ES-I3 (cell line): ENCODE measurements at regions not wholly inside any gene's neighbourhood (a gene's known extent, or its start where the extent isn't known, plus 50 kb on each side); places are given as distances from the start of the nearest gene placed in this dataset.

Experiments used
- H3K36me3 ChIP-seq: 2 replicates; pipeline ENCODE4 v1.6.1; 2013; ENCODE audit warnings: mild to moderate bottlenecking, low read length, control low read depth, moderate library complexity; ENCODE audit not compliant: insufficient read depth
- H3K4me1 ChIP-seq: 2 replicates; pipeline ENCODE4 v1.6.1; 2013; ENCODE audit warnings: mild to moderate bottlenecking, control low read depth, low read length; ENCODE audit not compliant: insufficient read depth
- H3K9ac ChIP-seq: 2 replicates; pipeline ENCODE4 v1.6.1; 2013; ENCODE audit warnings: low read depth, mild to moderate bottlenecking, low read length, moderate library complexity
- H3K9me3 ChIP-seq: 2 replicates; pipeline ENCODE4 v1.6.1; 2013; ENCODE audit warnings: mild to moderate bottlenecking, low read length, moderate library complexity; ENCODE audit not compliant: control insufficient read depth, insufficient read depth

DNA sequence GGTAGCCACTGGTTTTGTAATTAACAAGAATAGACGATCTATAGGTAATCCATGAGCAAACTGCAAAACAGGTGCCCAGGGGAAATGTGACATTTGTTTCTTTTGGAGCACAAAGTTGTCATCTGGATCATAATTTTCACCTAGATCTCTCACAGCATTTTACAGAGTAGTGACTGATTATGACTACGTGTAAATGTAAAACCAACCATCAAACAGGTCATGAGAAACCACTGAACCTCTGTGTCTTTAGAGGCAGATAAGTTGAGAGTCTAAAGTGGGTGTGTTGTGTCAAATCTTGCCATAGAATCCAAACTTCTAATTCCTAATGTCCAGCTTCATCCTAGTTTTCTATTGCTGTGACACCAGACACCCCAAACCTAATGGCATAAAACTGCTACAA is 648.1 kb downstream of the MID1IP1 start:
- H3K9ac ChIP-seq, result no peak overlapping the region
- H3K36me3 ChIP-seq, result no peaks in the 10 kb centered on the region
- no peaks in the 10 kb centered on the region for H3K4me1 ChIP-seq
- H3K9me3 ChIP-seq, result no peaks in the 10 kb centered on the region; the same call in 1 of the 2 replicates

GRCh38 chrX:39450234-39450977 is 647.4 kb downstream of the BCOR start:
- no peaks in the 10 kb centered on the region for H3K4me1 ChIP-seq
- H3K9ac ChIP-seq, result no peak overlapping the region
- no peaks in the 10 kb centered on the region; the same call in 1 of the 2 replicates for H3K9me3 ChIP-seq
- H3K36me3 ChIP-seq, result no peaks in the 10 kb centered on the region

DNA sequence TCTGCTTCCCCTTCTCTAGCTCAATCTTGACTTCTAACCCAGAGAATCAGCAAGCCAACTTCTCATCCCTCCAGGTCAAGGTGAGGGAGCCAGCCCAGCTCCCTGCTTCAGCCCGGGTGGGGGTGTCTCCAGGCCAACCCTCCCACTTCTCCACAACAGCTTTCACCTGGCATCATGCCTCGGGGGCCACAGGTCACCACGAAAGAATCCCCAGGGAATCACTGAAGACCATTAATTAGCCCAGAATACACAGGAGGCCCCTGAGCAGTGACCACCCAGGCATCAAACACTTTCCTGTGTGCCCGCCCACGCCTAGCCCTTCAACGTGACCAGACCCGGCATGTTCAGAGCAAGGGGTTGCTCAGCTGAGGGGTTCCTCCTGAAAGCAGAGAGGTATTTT is 646.7 kb downstream of the BCOR start:
- no peaks in the 10 kb centered on the region; the same call in 1 of the 2 replicates for H3K9me3 ChIP-seq
- H3K4me1 ChIP-seq, result no peaks in the 10 kb centered on the region
- H3K9ac ChIP-seq, result no peak overlapping the region
- H3K36me3 ChIP-seq, result no peaks in the 10 kb centered on the region

DNA sequence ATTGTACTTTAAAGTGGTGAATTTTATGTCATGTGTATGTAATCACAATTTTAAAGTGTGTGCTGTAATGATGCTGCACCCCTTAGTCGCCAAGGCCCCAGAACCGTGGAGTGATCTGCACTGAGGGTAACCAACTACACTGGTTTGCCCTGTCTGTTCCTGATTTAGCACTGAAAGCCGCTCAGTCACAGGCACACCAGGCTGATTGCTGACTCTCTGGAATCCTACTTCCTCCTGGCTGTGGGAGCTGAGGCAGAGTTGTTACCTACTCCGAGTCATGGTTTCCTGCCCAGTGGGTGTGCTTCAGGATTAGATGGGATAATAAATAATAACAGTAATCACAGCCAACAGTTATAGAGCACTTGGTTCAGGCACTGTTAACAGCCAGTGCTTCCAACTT is 645.4 kb downstream of the BCOR start:
- no peaks in the 10 kb centered on the region for H3K36me3 ChIP-seq
- no peaks in the 10 kb centered on the region for H3K4me1 ChIP-seq
- no peak overlapping the region for H3K9ac ChIP-seq
- no peaks in the 10 kb centered on the region for H3K9me3 ChIP-seq

DNA sequence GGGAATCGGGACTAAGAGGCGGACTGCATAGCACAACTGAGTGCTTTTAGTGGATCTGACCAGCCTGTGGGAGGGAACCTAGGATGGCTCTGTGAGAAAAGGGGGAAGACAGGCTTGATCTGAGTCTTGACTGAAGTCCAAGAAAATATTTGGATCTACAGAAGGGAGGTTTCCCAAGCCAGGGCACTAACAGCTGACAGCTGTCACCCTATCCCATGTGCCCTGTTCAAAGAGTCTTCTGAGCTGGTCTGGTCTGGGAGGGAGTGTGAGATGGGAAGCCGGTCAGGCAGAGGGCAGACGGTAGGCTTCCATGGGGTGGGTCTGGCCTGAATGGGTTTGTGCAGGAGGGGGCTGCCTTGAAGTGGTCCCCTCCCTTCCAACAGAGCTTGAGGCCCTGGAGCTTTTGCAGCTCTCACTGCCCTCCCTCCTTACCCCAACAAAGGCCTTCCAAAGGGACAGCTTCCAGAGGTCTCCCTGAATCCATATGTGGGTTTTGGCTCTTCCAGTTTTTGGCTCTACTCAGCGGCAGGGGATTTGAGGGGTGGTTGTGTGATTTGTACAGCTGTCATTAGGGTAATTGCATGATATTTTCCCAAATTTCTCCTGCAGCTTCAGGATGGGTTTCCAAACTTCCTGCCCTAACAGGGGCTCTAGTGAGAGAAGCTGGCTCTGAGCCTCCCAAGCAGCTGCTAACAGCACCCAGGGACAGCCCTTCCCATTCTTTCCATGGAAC is 643.7 kb downstream of the BCOR start:
- no peaks in the 10 kb centered on the region; the same call in 1 of the 2 replicates for H3K9me3 ChIP-seq
- H3K9ac ChIP-seq, result no peak overlapping the region
- H3K4me1 ChIP-seq, result no peaks in the 10 kb centered on the region
- H3K36me3 ChIP-seq, result no peaks in the 10 kb centered on the region

GRCh38 chrX:39456894-39457604 is 640.7 kb downstream of the BCOR start:
- no peak overlapping the region for H3K9ac ChIP-seq

DNA sequence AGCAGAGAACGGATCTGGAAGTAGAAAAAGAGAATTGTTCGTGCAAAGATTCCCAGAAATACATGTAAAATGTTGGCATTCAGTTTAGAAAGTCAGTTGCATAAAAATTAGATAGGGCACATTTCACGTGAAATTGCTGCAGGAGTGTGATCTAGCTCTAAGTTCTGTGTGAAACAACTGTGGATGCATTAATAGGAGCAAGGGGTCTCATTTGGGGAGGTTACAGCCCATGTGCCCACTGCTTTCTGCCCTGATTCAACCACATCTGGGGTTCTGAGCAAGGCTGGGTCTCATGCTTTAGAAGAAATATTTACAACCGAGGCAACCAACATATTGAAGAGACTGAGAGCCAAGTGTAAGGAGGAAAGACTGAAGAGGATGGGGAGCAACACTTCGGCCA is 639.0 kb downstream of the BCOR start:
- Histone ChIP-seq H3K9me3 (no peaks in the 10 kb centered on the region; the same call in 1 of the 2 replicates), H3K36me3 (no peaks in the 10 kb centered on the region), H3K4me1 (no peaks in the 10 kb centered on the region), H3K9ac (no peak overlapping the region)

More at GRCh38 chrX:39456894-39457604, 640.7 kb downstream of the BCOR start:
- no peaks in the 10 kb centered on the region for H3K4me1 ChIP-seq
- no peaks in the 10 kb centered on the region; the same call in 1 of the 2 replicates for H3K9me3 ChIP-seq
- H3K36me3 ChIP-seq, result no peaks in the 10 kb centered on the region

- no peak overlapping the region for H3K9ac ChIP-seq
- no peaks in the 10 kb centered on the region for H3K4me1 ChIP-seq
- H3K9me3 ChIP-seq, result no peaks in the 10 kb centered on the region; the same call in 1 of the 2 replicates
- H3K36me3 ChIP-seq, result no peaks in the 10 kb centered on the region
Measured at GRCh38 chrX:39459204-39459603, 638.6 kb downstream of the BCOR start.

DNA sequence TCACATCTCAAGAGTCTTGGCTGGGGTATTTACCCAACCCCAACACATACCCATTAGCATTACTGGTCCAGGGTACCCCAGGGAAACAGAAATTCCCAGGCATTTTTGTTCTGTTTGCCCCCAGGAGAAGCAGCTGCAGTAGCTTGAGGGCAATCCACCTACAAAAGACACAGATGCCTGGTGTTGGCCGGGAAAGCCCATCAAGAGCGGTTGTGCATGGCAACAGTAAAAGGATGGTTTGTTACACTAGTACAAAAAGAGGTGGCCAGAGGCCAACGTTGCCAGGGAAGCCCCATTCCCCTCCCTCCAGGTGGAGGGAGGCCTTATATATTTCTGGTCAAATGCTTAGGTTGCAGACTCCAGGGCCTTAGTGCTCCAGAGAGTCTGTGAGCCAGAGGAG is 637.8 kb downstream of the BCOR start:
- Histone ChIP-seq H3K9me3 (no peaks in the 10 kb centered on the region; the same call in 1 of the 2 replicates), H3K36me3 (no peaks in the 10 kb centered on the region), H3K9ac (no peak overlapping the region), H3K4me1 (no peaks in the 10 kb centered on the region)

DNA sequence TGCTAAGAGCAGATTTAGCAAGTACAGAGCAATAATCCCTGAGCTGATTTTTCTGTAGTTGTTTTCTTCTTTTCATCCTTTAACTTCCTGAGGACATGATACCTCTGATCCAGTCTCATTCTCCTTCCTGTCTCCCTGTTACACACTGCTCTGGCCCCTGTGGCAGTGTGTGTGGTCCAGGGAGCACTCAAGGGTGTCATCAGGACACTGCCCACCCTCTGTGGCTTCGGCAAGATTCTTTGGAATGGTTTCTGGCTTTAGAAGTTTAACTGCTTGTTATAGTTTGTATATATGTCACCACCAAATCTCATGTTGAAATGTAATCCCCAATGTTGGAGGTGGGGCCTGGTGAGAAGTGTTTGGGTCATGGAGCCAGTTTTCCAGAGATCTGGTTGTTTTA is 637.3 kb downstream of the BCOR start:
- H3K4me1 ChIP-seq, result no peaks in the 10 kb centered on the region
- no peaks in the 10 kb centered on the region for H3K36me3 ChIP-seq
- H3K9me3 ChIP-seq, result no peaks in the 10 kb centered on the region; the same call in 1 of the 2 replicates
- no peak overlapping the region for H3K9ac ChIP-seq

DNA sequence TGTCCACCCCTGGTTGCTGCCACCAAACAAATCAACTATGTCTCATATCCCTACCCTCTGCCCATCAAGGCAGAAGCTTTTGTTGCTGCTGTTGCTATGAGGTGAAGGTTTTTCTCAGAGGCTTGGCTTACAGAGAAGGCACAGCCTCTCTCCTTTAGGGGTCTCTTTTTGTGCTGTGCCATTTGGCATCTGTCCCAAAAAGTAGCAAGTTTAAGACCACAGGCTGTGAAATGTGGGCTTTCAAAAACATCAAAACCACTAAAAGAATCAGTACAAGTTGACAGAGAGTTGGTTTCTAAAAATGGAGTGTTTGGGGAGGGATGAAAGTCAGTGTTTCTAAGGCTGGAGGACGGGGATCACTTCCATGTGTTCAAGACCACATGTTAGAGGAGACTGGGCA is 634.9 kb downstream of the BCOR start:
- Histone ChIP-seq H3K9ac (no peak overlapping the region), H3K9me3 (no peaks in the 10 kb centered on the region; the same call in 1 of the 2 replicates), H3K4me1 (no peaks in the 10 kb centered on the region), H3K36me3 (no peaks in the 10 kb centered on the region)

DNA sequence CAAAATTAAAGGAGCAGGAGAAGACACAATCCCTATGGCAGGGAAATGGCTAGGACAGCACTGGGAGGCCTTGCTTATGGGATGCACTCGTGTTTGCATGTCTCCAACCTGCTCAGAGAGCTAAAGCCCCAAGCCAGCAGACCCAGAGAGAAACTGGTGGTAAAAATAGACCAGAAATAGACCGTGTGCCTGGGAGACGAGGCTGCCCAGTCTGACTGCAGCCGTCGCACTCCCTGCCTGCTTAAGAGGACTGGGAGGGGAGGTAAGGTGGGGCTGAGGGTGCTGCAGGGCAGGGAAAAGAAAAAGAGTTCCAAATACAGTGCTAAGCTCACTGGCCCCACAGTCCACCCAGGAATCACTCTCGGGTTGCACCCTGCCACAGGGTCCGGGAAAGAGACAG is 633.5 kb downstream of the BCOR start:
- Histone ChIP-seq H3K9me3 (no peaks in the 10 kb centered on the region), H3K36me3 (no peaks in the 10 kb centered on the region)

DNA sequence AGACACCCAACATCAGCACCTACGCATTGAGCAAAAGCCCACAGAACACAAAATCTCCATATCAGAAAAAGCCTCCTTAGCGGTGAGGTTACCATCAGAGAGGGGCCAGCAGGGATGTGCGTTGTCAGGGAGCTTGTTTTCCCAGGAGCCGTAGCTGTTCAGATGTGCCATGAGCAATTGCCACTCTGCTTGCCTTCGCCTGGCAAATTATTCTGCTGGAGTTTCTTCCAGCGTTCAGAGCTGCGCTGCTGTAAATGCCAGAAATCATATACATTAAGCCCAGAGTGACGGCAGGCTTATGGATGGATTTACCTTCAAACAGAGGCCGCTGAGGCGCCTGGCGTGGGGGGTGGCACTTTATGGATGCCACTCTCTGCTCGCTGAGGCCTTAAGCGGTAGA is 632.3 kb downstream of the BCOR start:
- Histone ChIP-seq H3K4me1 (no peaks in the 10 kb centered on the region), H3K36me3 (no peaks in the 10 kb centered on the region), H3K9ac (no peak overlapping the region), H3K9me3 (no peaks in the 10 kb centered on the region)

More for the DNA sequence above, 633.5 kb downstream of the BCOR start:
- Histone ChIP-seq H3K9ac (no peak overlapping the region), H3K4me1 (no peaks in the 10 kb centered on the region)

DNA sequence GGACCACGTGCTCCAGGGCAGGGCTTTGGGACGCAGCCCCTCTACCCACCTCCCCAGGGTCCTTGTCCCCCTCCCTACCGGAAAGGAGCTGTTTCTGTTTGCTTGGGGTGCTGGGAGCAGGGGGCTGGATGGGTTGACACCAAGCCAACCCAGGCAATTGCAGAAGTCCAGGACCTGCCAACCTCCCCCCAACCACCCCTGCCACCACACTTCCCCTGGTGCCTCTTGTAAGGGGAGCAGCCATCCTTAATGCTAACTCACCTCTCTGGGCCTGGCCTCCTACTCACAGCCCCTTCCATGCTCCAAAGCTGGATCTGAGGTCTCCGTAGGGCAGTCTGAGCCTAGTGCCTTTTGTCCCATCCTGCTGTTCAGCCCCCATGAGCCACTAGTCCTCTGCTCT is 631.9 kb downstream of the BCOR start:
- Histone ChIP-seq H3K9me3 (no peaks in the 10 kb centered on the region), H3K36me3 (no peaks in the 10 kb centered on the region), H3K9ac (no peak overlapping the region), H3K4me1 (no peaks in the 10 kb centered on the region)
